HepG2 (cell line): ENCODE measurements at regions not wholly inside any gene's neighbourhood (a gene's known extent, or its start where the extent isn't known, plus 50 kb on each side); places are given as distances from the start of the nearest gene placed in this dataset.

Source experiments
- ATAC-seq: fragments of 200-7000 bp; cut with Tn5 transposase; 3 replicates; pipeline ENCODE4 v1.9.1; 2020; ENCODE audit warnings: mild to moderate bottlenecking, moderate library complexity
- BruUV-seq: library from RNA; stranded (reverse); fragments of 400-500 nt; replicated peaks from 2 replicates; lab custom pipeline; 2021; lab: Mats Ljungman, UMichigan
- CTCF ChIA-PET: fragments of 300-600 bp; formaldehyde crosslinking; extraction: SDS; loops from one replicate; lab custom pipeline; 2021; ENCODE audit warnings: low total read pairs, inconsistent platforms, low intra/inter-chr PET ratio; lab: Yijun Ruan, JAX
- POLR2A ChIA-PET: fragments of 350-600 bp; sonication (Branson Sonifier 250); formaldehyde crosslinking; loops from one replicate; lab custom pipeline; 2020; ENCODE audit warnings: antibody characterized with exemption, inconsistent platforms; lab: Yijun Ruan, JAX
- DNase-seq: peaks from one replicate; pipeline ENCODE4 v3.0.0-alpha.2; 2015; ENCODE audit warnings: low spot score
- FAIRE-seq: peaks from 3 replicates; lab custom pipeline; 2011; peaks lifted over from hg19 to GRCh38; lab: Jason Lieb, UNC
- H2AFZ ChIP-seq: one replicate; pipeline ENCODE4 v1.6.1; 2011; ENCODE audit warnings: low read length, inconsistent platforms
- H3K27ac ChIP-seq: fragments of 300-600 bp; 3 replicates; pipeline ENCODE4 v1.8.0; 2011; ENCODE audit warnings: mixed run types, mild to moderate bottlenecking, mixed read lengths, low read length, inconsistent platforms; ENCODE audit not compliant: insufficient read depth; ENCODE audit errors: extremely low read length
- H3K27me3 ChIP-seq, 2 experiments: fragments of 200-600 bp in 1 of 2; 2 replicates in 1 of 2; 3 replicates in 1 of 2; pipeline versions ENCODE4 v1.6.0 to v1.8.0; 2011; ENCODE audit warnings: low read length in 2 of 2, mild to moderate bottlenecking in 2 of 2, moderate library complexity in 2 of 2, inconsistent platforms in 1 of 2; ENCODE audit not compliant: insufficient read depth in 2 of 2, control insufficient read depth in 1 of 2
- H3K36me3 ChIP-seq, 2 experiments: fragments of 200-600 bp in 1 of 2; replicated peaks in 1 of 2; 2 replicates in 1 of 2; 3 replicates in 1 of 2; pipeline versions ENCODE4 v1.5.1 to v1.8.0; 2011; ENCODE audit warnings: low read length in 2 of 2, inconsistent platforms in 1 of 2; ENCODE audit not compliant: insufficient read depth in 2 of 2, control insufficient read depth in 1 of 2
- H3K4me1 ChIP-seq: 2 replicates; pipeline ENCODE4 v1.5.1; 2012; ENCODE audit warnings: low read length, inconsistent platforms; ENCODE audit not compliant: insufficient read depth
- H3K4me2 ChIP-seq: 2 replicates; pipeline ENCODE4 v1.6.0; 2011; ENCODE audit warnings: low read depth, low read length, inconsistent platforms
- H3K4me3 ChIP-seq, 3 experiments: fragments of 200-600 bp in 1 of 3; sonication (generic), shearing (Covaris generic) in 1 of 3; replicated peaks in 1 of 3; 2 replicates each; pipeline ENCODE4 v1.5.1; 2011 to 2016; ENCODE audit warnings: low read length in 3 of 3, inconsistent platforms in 2 of 3, low read depth in 2 of 3, mild to moderate bottlenecking in 2 of 3, control low read depth in 1 of 3, mixed read lengths in 1 of 3; ENCODE audit not compliant: insufficient read depth in 1 of 3
- H3K79me2 ChIP-seq: one replicate; pipeline ENCODE4 v1.6.1; 2011; ENCODE audit warnings: low read length, inconsistent platforms; ENCODE audit not compliant: insufficient read depth
- H3K9ac ChIP-seq: 2 replicates; pipeline ENCODE4 v1.6.0; 2011; ENCODE audit warnings: mild to moderate bottlenecking, low read depth, low read length, inconsistent platforms; ENCODE audit not compliant: insufficient read depth
- H3K9me3 ChIP-seq: 2 replicates; pipeline ENCODE4 v1.5.1; 2012; ENCODE audit warnings: mild to moderate bottlenecking, low read length
- H4K20me1 ChIP-seq: 2 replicates; pipeline ENCODE4 v1.6.0; 2011; ENCODE audit warnings: inconsistent platforms, mild to moderate bottlenecking, low read length, moderate library complexity; ENCODE audit not compliant: insufficient read depth
- MEF2D ChIP-seq: sonication (generic); formaldehyde crosslinking; IDR thresholded peaks from 2 replicates; pipeline ENCODE4 v1.5.1; 2020; ENCODE audit warnings: mild to moderate bottlenecking, missing genetic modification reagents
- NFAT5 ChIP-seq: sonication (generic); formaldehyde crosslinking; IDR thresholded peaks from 2 replicates; pipeline ENCODE4 v1.4.0; 2020; ENCODE audit warnings: missing genetic modification reagents
- NONO ChIP-seq, 2 experiments: fragments of 450-650 bp in 1 of 2; sonication (generic) in 1 of 2; formaldehyde crosslinking in 1 of 2; IDR thresholded peaks in 1 of 2; conservative IDR thresholded peaks in 1 of 2; 2 replicates each; pipeline versions ENCODE4 v1.6.1 to v1.8.0; 2017 to 2022; ENCODE audit warnings: mild to moderate bottlenecking in 1 of 2, missing genetic modification reagents in 1 of 2, moderate library complexity in 1 of 2
- NR2F2 ChIP-seq: IDR thresholded peaks from 2 replicates; pipeline ENCODE4 v1.6.1; 2012; ENCODE audit warnings: low read depth, inconsistent platforms, borderline replicate concordance
- RORA ChIP-seq: sonication (generic); formaldehyde crosslinking; IDR thresholded peaks from 2 replicates; pipeline ENCODE4 v1.5.0; 2020; ENCODE audit warnings: mild to moderate bottlenecking, missing genetic modification reagents, moderate library complexity
- SAFB2 ChIP-seq: sonication (generic); formaldehyde crosslinking; IDR thresholded peaks from 2 replicates; pipeline ENCODE4 v1.5.1; 2020; ENCODE audit warnings: missing genetic modification reagents, low read depth, mild to moderate bottlenecking, borderline replicate concordance
- SMC3 ChIP-seq: IDR thresholded peaks from 2 replicates; pipeline ENCODE4 v1.6.1; 2011; ENCODE audit warnings: low read length, improper control_type of control experiment
- TAF1 ChIP-seq: sonication (generic); formaldehyde crosslinking; IDR thresholded peaks from 2 replicates; pipeline ENCODE4 v1.4.0; 2020; ENCODE audit warnings: missing genetic modification reagents
- ZKSCAN8 ChIP-seq: IDR thresholded peaks from 2 replicates; pipeline ENCODE4 v1.6.1; 2016; ENCODE audit warnings: borderline replicate concordance, missing genetic modification reagents, missing compliant biosample characterization
- ZNF3 ChIP-seq: IDR thresholded peaks from 2 replicates; pipeline ENCODE4 v1.7.0; 2017; ENCODE audit warnings: inconsistent platforms
- ZNF546 ChIP-seq: sonication (generic); formaldehyde crosslinking; conservative IDR thresholded peaks from 2 replicates; pipeline ENCODE4 v1.8.1; 2023; ENCODE audit warnings: mild to moderate bottlenecking, missing genetic modification reagents
- ZNF580 ChIP-seq: IDR thresholded peaks from 2 replicates; pipeline ENCODE4 v1.6.1; 2016; ENCODE audit warnings: low read depth, borderline replicate concordance
- WGBS: methylation state at CpG from one replicate; pipeline ENCODE4 v1.1.6; 2017; ENCODE audit warnings: low lambda C conversion rate; 5-methylcytosine and 5-hydroxymethylcytosine counted together
- in situ Hi-C: cut with HindIII; loops from 2 replicates; pipeline ENCODE4 v1.10.0; 2017; ENCODE audit warnings: low pct_unique_long_range_greater_than_20kb; ENCODE audit not compliant: extremely low pct_ligation_motif_present
- intact Hi-C: fragments of 100-400 bp; cut with micrococcal nuclease; formaldehyde crosslinking; loops from one replicate; pipeline ENCODE4 v1.10.0; 2022; ENCODE audit not compliant: unreplicated experiment
- TF ChIP-seq, protein P1 (sequence below): sonication (generic); formaldehyde crosslinking; IDR thresholded peaks from 2 replicates; pipeline ENCODE4 v1.9.0; 2021; ENCODE audit warnings: missing genetic modification reagents, borderline replicate concordance
- TF ChIP-seq, protein P2 (sequence below): sonication (generic); formaldehyde crosslinking; IDR thresholded peaks from 2 replicates; pipeline ENCODE4 v1.5.0; 2020; ENCODE audit warnings: mild to moderate bottlenecking, missing genetic modification reagents

DNA sequence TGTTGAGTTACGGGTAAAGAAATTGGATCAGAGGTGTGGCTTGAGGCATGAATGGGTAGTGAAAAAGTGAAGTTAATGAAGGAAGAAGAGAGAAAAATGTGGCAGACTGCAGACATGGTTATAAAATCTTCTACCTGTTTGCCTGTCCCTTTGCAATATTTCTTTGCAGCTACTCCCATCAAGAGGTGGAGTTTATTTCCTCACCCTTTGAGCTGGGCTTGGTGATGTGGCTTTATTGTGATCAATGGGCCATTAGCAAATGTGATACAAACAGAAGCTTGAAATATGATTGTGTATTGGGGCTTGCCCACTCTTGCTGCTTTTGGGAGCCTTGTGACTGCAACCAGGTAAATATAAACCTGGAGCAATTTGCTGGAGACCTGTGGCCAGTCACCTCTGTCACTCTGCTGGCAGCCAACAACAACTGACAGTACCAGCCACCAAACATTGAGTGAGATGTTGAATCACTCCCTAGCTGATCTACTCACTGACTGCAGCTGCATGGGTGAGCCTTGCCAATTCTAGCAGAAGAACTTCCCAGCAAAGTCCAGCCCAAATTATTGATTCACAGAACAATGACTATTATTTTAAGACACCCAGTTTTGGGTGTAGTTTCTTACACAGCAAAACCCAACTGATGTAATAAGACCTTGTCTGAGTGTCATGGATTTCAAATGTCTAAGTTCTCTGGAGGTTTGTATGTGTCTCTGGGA is 151.0 kb upstream of the ATP2B1 start (continued):
- TF ChIP-seq NFAT5 (CRISPR knock-in tag), result no peak
- no peak for TF ChIP-seq RORA
- TF ChIP-seq TAF1 (CRISPR knock-in tag), result no peak

GRCh38 chr12:89858718-89859117 is 150.1 kb upstream of the ATP2B1 start:
- FAIRE-seq, result no peak
- WGBS, result 2% methylated on average over 3 of the region's 3 CpGs
- no peak overlapping the region for H3K9ac ChIP-seq
- TF ChIP-seq SMC3 (no peak), ZNF3 (CRISPR knock-in tag) (no peak), ZNF546 (CRISPR knock-in tag) (no peak), MEF2D (no peak), SAFB2 (no peak), ZKSCAN8 (no peak), NR2F2 (no peak), NONO (IDR thresholded peaks at IDR 0.05) (no peak), NONO (CRISPR knock-in tag; conservative IDR thresholded peaks at IDR 0.05) (no peak), ZNF580 (CRISPR knock-in tag) (no peak)
- TF ChIP-seq, protein P1, sequence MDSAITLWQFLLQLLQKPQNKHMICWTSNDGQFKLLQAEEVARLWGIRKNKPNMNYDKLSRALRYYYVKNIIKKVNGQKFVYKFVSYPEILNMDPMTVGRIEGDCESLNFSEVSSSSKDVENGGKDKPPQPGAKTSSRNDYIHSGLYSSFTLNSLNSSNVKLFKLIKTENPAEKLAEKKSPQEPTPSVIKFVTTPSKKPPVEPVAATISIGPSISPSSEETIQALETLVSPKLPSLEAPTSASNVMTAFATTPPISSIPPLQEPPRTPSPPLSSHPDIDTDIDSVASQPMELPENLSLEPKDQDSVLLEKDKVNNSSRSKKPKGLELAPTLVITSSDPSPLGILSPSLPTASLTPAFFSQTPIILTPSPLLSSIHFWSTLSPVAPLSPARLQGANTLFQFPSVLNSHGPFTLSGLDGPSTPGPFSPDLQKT (CRISPR knock-in tag), result no peak
- TF ChIP-seq, protein P2, sequence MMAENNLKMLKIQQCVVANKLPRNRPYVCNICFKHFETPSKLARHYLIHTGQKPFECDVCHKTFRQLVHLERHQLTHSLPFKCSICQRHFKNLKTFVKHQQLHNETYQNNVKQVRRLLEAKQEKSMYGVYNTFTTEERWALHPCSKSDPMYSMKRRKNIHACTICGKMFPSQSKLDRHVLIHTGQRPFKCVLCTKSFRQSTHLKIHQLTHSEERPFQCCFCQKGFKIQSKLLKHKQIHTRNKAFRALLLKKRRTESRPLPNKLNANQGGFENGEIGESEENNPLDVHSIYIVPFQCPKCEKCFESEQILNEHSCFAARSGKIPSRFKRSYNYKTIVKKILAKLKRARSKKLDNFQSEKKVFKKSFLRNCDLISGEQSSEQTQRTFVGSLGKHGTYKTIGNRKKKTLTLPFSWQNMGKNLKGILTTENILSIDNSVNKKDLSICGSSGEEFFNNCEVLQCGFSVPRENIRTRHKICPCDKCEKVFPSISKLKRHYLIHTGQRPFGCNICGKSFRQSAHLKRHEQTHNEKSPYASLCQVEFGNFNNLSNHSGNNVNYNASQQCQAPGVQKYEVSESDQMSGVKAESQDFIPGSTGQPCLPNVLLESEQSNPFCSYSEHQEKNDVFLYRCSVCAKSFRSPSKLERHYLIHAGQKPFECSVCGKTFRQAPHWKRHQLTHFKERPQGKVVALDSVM (CRISPR knock-in tag), result no peak
- H3K27ac ChIP-seq, result no peak overlapping the region
- in situ Hi-C loops, result no loop called here
- DNase-seq, result no peak
- H3K27me3 ChIP-seq, result no peaks in the 10 kb centered on the region
- BruUV-seq, result no TSS peak
- no peak for ATAC-seq
- no peak overlapping the region for H3K4me2 ChIP-seq
- intact Hi-C loops, result no loop called here
- ChIA-PET POLR2A (no interaction called here), CTCF (no interaction called here)
- no peak overlapping the region for H3K4me3 ChIP-seq
- no peaks in the 10 kb centered on the region for H3K9me3 ChIP-seq
- H3K4me1 ChIP-seq, result no peaks in the 10 kb centered on the region
- no peak overlapping the region for H2AFZ ChIP-seq
- no peaks in the 10 kb centered on the region for H4K20me1 ChIP-seq
- no peaks in the 10 kb centered on the region for H3K79me2 ChIP-seq
- no peaks in the 10 kb centered on the region for H3K36me3 ChIP-seq
